Fibroblast of villous mesenchyme (primary cell): ENCODE measurements at regions not wholly inside any gene's neighbourhood (a gene's known extent, or its start where the extent isn't known, plus 50 kb on each side); places are given as distances from the start of the nearest gene placed in this dataset.

Source experiments
- DNase-seq: peaks from one replicate; pipeline ENCODE4 v3.0.0-alpha.2; 2010; ENCODE audit warnings: low read depth
- H3K4me3 ChIP-seq: 2 replicates; pipeline ENCODE4 v1.5.1; 2011; ENCODE audit warnings: low read depth, mild to moderate bottlenecking, low read length
- TF ChIP-seq, protein P1 (sequence below): IDR thresholded peaks from 2 replicates; pipeline ENCODE4 v1.5.1; 2012; ENCODE audit warnings: low read depth, mild to moderate bottlenecking, low read length; ENCODE audit not compliant: insufficient read depth

DNA sequence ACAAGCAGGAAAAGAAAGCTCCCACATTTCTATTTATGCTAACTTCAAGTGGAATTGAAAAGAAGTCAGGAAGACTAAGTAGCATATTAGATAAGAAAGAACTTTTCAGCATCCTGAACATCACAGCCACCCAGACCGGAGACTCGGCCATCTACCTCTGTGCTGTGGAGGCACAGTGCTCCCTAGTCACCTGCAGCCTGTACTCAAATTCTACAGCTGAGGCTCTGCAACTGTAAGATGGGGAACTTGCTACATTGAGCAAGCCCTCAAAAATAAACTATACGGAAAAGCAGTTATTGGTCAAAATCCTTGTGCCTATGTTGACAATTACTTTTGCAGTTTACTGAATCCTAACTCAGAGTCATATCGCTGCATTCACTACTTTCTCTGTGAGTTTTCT, 361.9 kb downstream of the DAD1 start:
- no peak overlapping the region for H3K4me3 ChIP-seq
- TF ChIP-seq, protein P1, sequence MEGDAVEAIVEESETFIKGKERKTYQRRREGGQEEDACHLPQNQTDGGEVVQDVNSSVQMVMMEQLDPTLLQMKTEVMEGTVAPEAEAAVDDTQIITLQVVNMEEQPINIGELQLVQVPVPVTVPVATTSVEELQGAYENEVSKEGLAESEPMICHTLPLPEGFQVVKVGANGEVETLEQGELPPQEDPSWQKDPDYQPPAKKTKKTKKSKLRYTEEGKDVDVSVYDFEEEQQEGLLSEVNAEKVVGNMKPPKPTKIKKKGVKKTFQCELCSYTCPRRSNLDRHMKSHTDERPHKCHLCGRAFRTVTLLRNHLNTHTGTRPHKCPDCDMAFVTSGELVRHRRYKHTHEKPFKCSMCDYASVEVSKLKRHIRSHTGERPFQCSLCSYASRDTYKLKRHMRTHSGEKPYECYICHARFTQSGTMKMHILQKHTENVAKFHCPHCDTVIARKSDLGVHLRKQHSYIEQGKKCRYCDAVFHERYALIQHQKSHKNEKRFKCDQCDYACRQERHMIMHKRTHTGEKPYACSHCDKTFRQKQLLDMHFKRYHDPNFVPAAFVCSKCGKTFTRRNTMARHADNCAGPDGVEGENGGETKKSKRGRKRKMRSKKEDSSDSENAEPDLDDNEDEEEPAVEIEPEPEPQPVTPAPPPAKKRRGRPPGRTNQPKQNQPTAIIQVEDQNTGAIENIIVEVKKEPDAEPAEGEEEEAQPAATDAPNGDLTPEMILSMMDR = no peak
- DNase-seq = no peak

DNA sequence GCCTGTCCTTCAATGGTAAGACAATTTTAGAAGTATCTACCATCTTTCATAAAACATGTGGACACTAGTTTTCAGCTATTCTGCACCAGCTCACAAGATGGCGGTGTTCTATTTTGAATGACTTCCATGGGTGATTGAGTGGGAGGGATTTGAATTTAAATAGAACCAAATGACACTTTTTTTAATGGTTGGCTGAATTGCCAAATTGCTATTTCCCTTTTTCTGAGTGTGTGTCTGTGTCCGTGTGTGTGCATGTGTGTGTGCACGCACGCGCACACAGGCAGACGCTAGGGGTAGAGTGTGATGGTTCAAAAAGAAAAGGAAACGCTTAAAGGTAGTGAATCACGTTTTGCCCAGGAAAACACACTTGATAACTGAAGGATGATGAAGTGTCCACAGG, 362.6 kb downstream of the DAD1 start:
- no peak for DNase-seq
- no peak overlapping the region for H3K4me3 ChIP-seq
- TF ChIP-seq, protein P1 = no peak

DNA sequence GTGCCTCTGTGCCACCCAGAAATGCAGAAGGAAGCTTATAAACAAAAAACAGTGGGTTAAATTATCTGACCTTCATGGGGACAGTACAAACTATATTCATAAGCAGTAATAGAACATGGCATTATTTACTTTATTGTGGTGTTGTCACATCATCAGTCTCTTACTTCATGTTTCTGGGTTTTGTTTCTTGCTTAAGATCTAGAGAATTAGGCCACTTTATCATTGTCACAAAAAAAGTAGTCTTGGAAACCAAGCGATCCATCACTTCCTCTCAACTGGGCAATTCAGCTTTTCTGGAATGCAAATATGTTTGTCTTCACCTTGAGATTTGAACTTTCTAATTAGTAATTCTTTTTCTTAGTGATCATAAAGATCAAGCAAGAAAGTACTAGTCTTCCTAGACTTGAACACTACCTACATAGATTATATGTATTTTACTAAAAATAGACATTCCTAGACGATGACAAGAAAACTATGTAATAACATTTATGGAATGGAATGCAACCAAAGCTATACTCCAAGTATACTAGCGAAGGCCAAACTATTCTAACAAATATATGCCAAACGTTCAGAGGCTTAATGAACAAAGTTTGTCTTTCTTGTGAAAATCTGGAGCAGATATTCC, 363.4 kb downstream of the DAD1 start:
- peak; percentile 11 for DNase-seq
- no peak overlapping the region for H3K4me3 ChIP-seq
- TF ChIP-seq, protein P1 = no peak

GRCh38 chr14:22221508-22221907, 367.5 kb downstream of the DAD1 start:
- DNase-seq = peak; percentile 19
- TF ChIP-seq, protein P1 = peak; percentile 43

GRCh38 chr14:22220427-22220826, 368.6 kb downstream of the DAD1 start:
- no peak overlapping the region for H3K4me3 ChIP-seq
- TF ChIP-seq, protein P1 = no peak
- DNase-seq = no peak

More at GRCh38 chr14:22221508-22221907, 367.5 kb downstream of the DAD1 start:
- no peak overlapping the region for H3K4me3 ChIP-seq

GRCh38 chr14:22218728-22219127, 370.3 kb downstream of the DAD1 start:
- no peak overlapping the region for H3K4me3 ChIP-seq
- TF ChIP-seq, protein P1 = no peak
- DNase-seq = no peak

- H3K4me3 ChIP-seq = no peak overlapping the region
- DNase-seq = peak; percentile 19
- TF ChIP-seq, protein P1 = no peak
Measured at GRCh38 chr14:22213120-22213519, 375.9 kb downstream of the DAD1 start.
